Retinal pigment epithelial cell (primary cell): ENCODE measurements at regions not wholly inside any gene's neighbourhood (a gene's known extent, or its start where the extent isn't known, plus 50 kb on each side); places are given as distances from the start of the nearest gene placed in this dataset.

Experiments used
- DNase-seq: peaks from one replicate; pipeline ENCODE4 v3.0.0-alpha.2; 2010; ENCODE audit warnings: low read depth
- H3K4me3 ChIP-seq: 2 replicates; pipeline ENCODE4 v1.5.1; 2011; ENCODE audit warnings: mild to moderate bottlenecking, low read length, control low read depth, moderate library complexity
- TF ChIP-seq, protein P1 (sequence below): conservative IDR thresholded peaks from 2 replicates; pipeline ENCODE4 v1.5.1; 2011; ENCODE audit warnings: low read depth, low read length, control low read depth, inconsistent platforms

DNA sequence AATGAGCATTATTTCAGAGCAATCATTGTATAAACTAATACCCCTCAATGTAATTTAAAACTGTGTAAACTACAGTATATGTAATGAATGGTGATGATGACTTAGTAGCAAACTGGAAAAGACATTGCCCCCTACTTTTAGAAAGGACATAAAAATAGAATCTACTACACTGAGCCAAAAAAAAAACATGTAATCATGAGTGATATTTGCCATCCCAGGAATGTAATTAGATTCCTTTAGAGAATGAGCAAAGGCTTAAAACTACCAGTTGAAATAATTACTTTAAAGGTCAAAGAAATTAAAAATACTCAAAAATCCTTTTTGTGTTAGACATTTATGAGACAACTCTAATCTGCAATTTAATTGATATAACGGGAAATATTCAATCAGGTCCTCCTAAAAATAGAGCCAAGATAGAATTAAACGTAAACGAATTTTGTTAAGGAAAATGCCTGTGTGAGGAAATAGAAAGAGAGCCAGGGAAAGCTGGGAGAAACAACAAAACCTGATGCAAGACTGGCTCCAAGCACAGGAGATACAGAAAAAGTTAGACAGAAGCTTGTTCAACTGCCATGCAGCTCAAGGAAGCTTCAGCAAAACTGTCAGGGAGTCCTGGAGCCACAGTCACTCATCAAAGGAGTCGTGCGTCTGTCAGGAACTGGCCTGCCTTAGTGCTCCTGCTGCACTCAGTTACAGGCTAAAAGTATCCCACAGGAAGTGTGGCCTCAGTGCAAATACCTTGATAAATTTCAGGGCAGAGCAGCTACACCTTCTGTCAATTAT, 655.7 kb upstream of the INTU start:
- TF ChIP-seq, protein P1, sequence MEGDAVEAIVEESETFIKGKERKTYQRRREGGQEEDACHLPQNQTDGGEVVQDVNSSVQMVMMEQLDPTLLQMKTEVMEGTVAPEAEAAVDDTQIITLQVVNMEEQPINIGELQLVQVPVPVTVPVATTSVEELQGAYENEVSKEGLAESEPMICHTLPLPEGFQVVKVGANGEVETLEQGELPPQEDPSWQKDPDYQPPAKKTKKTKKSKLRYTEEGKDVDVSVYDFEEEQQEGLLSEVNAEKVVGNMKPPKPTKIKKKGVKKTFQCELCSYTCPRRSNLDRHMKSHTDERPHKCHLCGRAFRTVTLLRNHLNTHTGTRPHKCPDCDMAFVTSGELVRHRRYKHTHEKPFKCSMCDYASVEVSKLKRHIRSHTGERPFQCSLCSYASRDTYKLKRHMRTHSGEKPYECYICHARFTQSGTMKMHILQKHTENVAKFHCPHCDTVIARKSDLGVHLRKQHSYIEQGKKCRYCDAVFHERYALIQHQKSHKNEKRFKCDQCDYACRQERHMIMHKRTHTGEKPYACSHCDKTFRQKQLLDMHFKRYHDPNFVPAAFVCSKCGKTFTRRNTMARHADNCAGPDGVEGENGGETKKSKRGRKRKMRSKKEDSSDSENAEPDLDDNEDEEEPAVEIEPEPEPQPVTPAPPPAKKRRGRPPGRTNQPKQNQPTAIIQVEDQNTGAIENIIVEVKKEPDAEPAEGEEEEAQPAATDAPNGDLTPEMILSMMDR, result no peak
- no peak overlapping the region for H3K4me3 ChIP-seq
- no peak for DNase-seq

DNA sequence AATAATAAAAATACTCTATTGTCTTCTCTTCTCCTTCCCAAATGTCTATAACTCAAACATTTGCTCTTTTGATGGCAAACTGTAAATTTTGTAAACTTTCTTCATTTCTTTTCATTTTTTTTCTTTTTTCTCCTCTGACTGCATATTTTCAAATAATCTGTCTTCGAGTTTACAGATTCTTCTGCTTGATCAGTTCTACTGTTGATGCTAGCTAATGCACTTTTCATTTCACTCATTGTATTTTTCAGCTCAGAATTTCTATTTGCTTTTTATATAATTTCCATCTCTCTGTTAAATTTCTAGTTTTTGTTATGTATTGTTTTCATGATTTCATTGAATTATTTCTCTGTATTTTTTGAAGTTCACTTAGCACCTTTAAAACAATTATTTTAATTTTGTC, 646.8 kb upstream of the INTU start:
- no peak overlapping the region for H3K4me3 ChIP-seq
- TF ChIP-seq, protein P1, result no peak
- no peak for DNase-seq

DNA sequence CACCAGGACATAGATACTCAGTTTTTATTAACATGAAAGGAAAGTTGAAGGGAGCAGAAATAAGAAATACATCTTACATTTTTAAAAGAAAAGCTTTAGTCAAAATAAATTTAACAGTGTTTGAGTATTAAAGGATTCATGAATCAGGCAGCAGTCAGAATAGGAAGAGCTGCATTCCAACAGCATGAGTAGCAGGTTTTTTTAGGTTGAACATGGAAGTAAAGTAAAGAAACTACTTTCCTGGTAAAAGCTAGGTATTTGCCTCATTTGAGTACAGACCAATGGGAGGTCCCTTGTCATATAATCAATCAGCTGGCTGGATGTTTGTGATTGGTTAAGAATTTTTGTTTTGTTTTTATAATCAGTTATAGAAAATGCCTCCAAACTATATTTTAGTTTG, 645.9 kb upstream of the INTU start:
- no peak for DNase-seq
- TF ChIP-seq, protein P1, result no peak
- no peak overlapping the region for H3K4me3 ChIP-seq

DNA sequence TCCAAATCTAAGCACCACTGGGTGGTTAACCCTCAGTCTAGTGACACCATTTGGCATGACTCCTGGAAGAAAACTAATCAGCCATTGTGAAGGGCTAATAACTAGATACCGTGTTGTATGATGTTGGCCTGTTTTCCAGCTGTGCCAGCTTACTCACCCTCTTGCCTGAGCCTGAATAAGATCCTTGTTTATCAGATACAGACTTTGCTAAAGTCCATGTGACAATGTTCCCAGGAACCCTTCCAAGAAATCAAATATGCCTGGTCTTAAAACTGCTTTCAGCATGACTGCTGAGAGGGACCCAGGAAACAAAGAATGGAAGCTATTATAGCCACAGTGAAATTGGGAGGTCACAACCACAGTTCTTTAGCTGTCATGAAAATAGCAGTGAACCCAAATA, 640.8 kb upstream of the INTU start:
- TF ChIP-seq, protein P1, result no peak
- H3K4me3 ChIP-seq, result no peak overlapping the region
- DNase-seq, result peak; percentile 74

DNA sequence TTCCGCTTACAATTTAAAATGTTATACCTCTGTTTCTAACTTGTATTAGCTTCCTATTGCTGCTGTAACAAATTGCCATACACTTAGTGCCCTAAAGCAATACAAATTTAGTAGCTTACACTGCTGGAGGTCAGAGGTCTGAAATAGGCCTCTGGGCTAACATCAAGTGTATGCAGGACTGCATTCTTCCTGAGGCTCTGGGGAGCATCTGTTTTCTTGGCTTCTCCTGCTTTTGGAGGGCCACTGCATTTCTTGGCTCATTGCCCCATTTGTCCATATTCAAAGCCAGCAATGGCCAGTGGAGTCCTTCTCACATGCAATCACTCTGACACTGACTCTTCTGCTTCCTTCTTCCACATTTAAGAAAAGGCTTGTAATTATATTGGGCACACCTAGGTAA, 639.8 kb upstream of the INTU start:
- no peak overlapping the region for H3K4me3 ChIP-seq
- TF ChIP-seq, protein P1, result no peak
- DNase-seq, result no peak

DNA sequence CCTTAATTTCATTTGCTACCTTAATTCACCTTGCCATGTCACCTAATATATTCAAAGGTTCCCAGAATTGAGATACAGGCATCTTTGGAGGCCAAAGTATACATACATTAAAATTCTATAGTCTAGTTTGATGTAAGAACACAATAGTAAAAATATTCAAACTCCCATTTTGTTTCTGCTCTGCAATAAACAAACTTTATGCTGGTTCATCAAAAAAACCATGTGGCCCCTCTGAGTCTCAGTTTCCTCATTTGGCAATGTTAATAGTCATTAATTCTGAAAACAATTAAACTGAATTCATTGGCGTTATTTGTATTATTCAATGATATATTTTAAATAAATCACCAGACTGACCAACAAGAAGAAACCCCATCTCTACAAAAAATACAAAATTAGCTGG, 639.4 kb upstream of the INTU start:
- no peak overlapping the region for H3K4me3 ChIP-seq
- TF ChIP-seq, protein P1, result no peak

DNA sequence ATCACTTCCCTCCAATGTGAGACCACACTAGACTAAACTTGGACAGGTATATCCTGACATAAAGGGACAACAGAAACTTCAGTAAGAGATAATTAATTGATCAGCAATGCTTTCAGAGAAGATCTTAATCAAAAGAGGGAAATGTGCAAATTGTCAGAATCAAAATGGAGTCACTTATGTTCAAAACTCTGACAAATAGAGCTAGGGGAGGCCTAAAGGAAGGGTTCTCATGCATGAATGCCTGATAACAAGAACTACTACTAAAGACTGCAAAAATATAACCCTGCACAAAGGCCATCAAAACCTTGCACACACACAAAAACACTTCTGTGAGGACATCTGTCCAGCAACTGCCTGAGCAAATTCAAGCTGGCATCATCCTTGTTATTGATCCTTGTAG, 637.5 kb upstream of the INTU start:
- TF ChIP-seq, protein P1, result no peak
- DNase-seq, result no peak
- no peak overlapping the region for H3K4me3 ChIP-seq

More for the DNA sequence above, 639.4 kb upstream of the INTU start:
- no peak for DNase-seq
